ENCODE measurements at regions not wholly inside any gene's neighbourhood (a gene's known extent, or its start where the extent isn't known, plus 50 kb on each side); places are given as distances from the start of the nearest gene placed in this dataset.

- no peak for TF ChIP-seq CTCF (IDR thresholded peaks at IDR 0.05; ENCODE audit: low read depth, low read length, missing control alignments)
- in situ Hi-C loops (cut with HindIII; ENCODE audit: low pct_ligation_motif_present, low sequenced_read_pairs), result no loop called here
- H3K27ac ChIP-seq, result no peak overlapping the region
- H3K27me3 ChIP-seq (replicated peaks), result no peaks in the 10 kb centered on the region
- no peak for DNase-seq
- no peaks in the 10 kb centered on the region for H3K36me3 ChIP-seq (replicated peaks)
- H3K4me3 ChIP-seq (ENCODE audit: low read depth, low read length), result no peak overlapping the region
These were observed 750.2 kb downstream of the HDGFL1 start for GRCh38 chr6:23319582-23319981.

GRCh38 chr6:23320471-23321015, 751.2 kb downstream of the HDGFL1 start:
- no peaks in the 10 kb centered on the region for H3K27me3 ChIP-seq (replicated peaks)
- TF ChIP-seq CTCF (IDR thresholded peaks at IDR 0.05; ENCODE audit: low read depth, low read length, missing control alignments), result no peak
- no peak overlapping the region for H3K4me3 ChIP-seq (ENCODE audit: low read depth, low read length)
- no peaks in the 10 kb centered on the region for H3K36me3 ChIP-seq (replicated peaks)
- no peak overlapping the region for H3K27ac ChIP-seq
- in situ Hi-C loops (cut with HindIII; ENCODE audit: low pct_ligation_motif_present, low sequenced_read_pairs), result no loop called here
- no peak for DNase-seq

- in situ Hi-C loops (cut with HindIII; ENCODE audit: low pct_ligation_motif_present, low sequenced_read_pairs), result no loop called here
- Histone ChIP-seq H3K4me3 (ENCODE audit: low read depth, low read length) (no peak overlapping the region), H3K36me3 (replicated peaks) (no peaks in the 10 kb centered on the region), H3K27ac (no peak overlapping the region), H3K27me3 (replicated peaks) (no peaks in the 10 kb centered on the region)
- DNase-seq, result no peak
- TF ChIP-seq CTCF (IDR thresholded peaks at IDR 0.05; ENCODE audit: low read depth, low read length, missing control alignments), result no peak
These were observed 754.5 kb downstream of the HDGFL1 start for GRCh38 chr6:23323897-23324296.

- Histone ChIP-seq H3K27ac (no peak overlapping the region), H3K36me3 (replicated peaks) (no peaks in the 10 kb centered on the region), H3K4me3 (ENCODE audit: low read depth, low read length) (no peak overlapping the region), H3K27me3 (replicated peaks) (no peaks in the 10 kb centered on the region)
- in situ Hi-C loops (cut with HindIII; ENCODE audit: low pct_ligation_motif_present, low sequenced_read_pairs), result no loop called here
- no peak for DNase-seq
- TF ChIP-seq CTCF (IDR thresholded peaks at IDR 0.05; ENCODE audit: low read depth, low read length, missing control alignments), result no peak
These were observed 755.7 kb downstream of the HDGFL1 start for GRCh38 chr6:23325065-23325464.

- in situ Hi-C loops (cut with HindIII; ENCODE audit: low pct_ligation_motif_present, low sequenced_read_pairs), result no loop called here
- Histone ChIP-seq H3K27me3 (replicated peaks) (no peaks in the 10 kb centered on the region), H3K36me3 (replicated peaks) (no peaks in the 10 kb centered on the region), H3K4me3 (ENCODE audit: low read depth, low read length) (no peak overlapping the region), H3K27ac (no peak overlapping the region)
- no peak for TF ChIP-seq CTCF (IDR thresholded peaks at IDR 0.05; ENCODE audit: low read depth, low read length, missing control alignments)
- DNase-seq, result no peak
These were observed 758.3 kb downstream of the HDGFL1 start for GRCh38 chr6:23327621-23328020.

- no peak for DNase-seq
- in situ Hi-C loops (cut with HindIII; ENCODE audit: low pct_ligation_motif_present, low sequenced_read_pairs), result no loop called here
- no peak for TF ChIP-seq CTCF (IDR thresholded peaks at IDR 0.05; ENCODE audit: low read depth, low read length, missing control alignments)
- H3K36me3 ChIP-seq (replicated peaks), result no peaks in the 10 kb centered on the region
- no peak overlapping the region for H3K27ac ChIP-seq
- no peak overlapping the region for H3K4me3 ChIP-seq (ENCODE audit: low read depth, low read length)
- H3K27me3 ChIP-seq (replicated peaks), result no peaks in the 10 kb centered on the region
These were observed 759.7 kb downstream of the HDGFL1 start for GRCh38 chr6:23329086-23329485.
